ENCODE measurements at regions not wholly inside any gene's neighbourhood (a gene's known extent, or its start where the extent isn't known, plus 50 kb on each side); places are given as distances from the start of the nearest gene placed in this dataset.

GRCh38 chr4:16384576-16384975 is 158.3 kb upstream of the TAPT1 start:
- DNase-seq (ENCODE audit: low read depth, low spot score) = no peak
- H3K4me3 ChIP-seq (ENCODE audit: low read length) = no peak overlapping the region

- DNase-seq (ENCODE audit: low read depth, low spot score) = no peak
Observed at GRCh38 chr4:16382571-16382970, 156.3 kb upstream of the TAPT1 start.

GRCh38 chr4:16377887-16378286 is 151.6 kb upstream of the TAPT1 start:
- DNase-seq (ENCODE audit: low read depth, low spot score) = no peak
- no peak overlapping the region for H3K4me3 ChIP-seq (ENCODE audit: low read length)

More at GRCh38 chr4:16382571-16382970, 156.3 kb upstream of the TAPT1 start:
- H3K4me3 ChIP-seq (ENCODE audit: low read length) = no peak overlapping the region

- no peak for DNase-seq (ENCODE audit: low read depth, low spot score)
- no peak overlapping the region for H3K4me3 ChIP-seq (ENCODE audit: low read length)
Observed at GRCh38 chr4:16365036-16365569, 138.8 kb upstream of the TAPT1 start.

- no peak for DNase-seq (ENCODE audit: low read depth, low spot score)
- no peak overlapping the region for H3K4me3 ChIP-seq (ENCODE audit: low read length)
Observed at GRCh38 chr4:16360694-16361262, 134.5 kb upstream of the TAPT1 start.

- no peak overlapping the region for H3K4me3 ChIP-seq (ENCODE audit: low read length)
- no peak for DNase-seq (ENCODE audit: low read depth, low spot score)
Observed at GRCh38 chr4:16353165-16353564, 126.9 kb upstream of the TAPT1 start.

- no peak overlapping the region for H3K4me3 ChIP-seq (ENCODE audit: low read length)
- DNase-seq (ENCODE audit: low read depth, low spot score) = no peak
Observed at GRCh38 chr4:16351161-16351560, 124.9 kb upstream of the TAPT1 start.

- H3K4me3 ChIP-seq (ENCODE audit: low read length) = no peak overlapping the region
- no peak for DNase-seq (ENCODE audit: low read depth, low spot score)
Observed at GRCh38 chr4:16344853-16345252, 118.6 kb upstream of the TAPT1 start.

- no peak overlapping the region for H3K4me3 ChIP-seq (ENCODE audit: low read length)
- no peak for DNase-seq (ENCODE audit: low read depth, low spot score)
Observed at GRCh38 chr4:16337936-16338335, 111.7 kb upstream of the TAPT1 start.

- H3K4me3 ChIP-seq (ENCODE audit: low read length) = no peak overlapping the region
- no peak for DNase-seq (ENCODE audit: low read depth, low spot score)
Observed at GRCh38 chr4:16334601-16335000, 108.3 kb upstream of the TAPT1 start.

GRCh38 chr4:16329797-16330134 is 103.5 kb upstream of the TAPT1 start:
- H3K4me3 ChIP-seq (ENCODE audit: low read length) = no peak overlapping the region
- no peak for DNase-seq (ENCODE audit: low read depth, low spot score)

GRCh38 chr4:16329125-16329796 is 103.0 kb upstream of the TAPT1 start:
- no peak overlapping the region for H3K4me3 ChIP-seq (ENCODE audit: low read length)
- DNase-seq (ENCODE audit: low read depth, low spot score) = no peak

- DNase-seq (ENCODE audit: low read depth, low spot score) = no peak
- H3K4me3 ChIP-seq (ENCODE audit: low read length) = no peak overlapping the region
Observed at GRCh38 chr4:16322183-16322582, 95.9 kb upstream of the TAPT1 start.

- DNase-seq (ENCODE audit: low read depth, low spot score) = no peak
- H3K4me3 ChIP-seq (ENCODE audit: low read length) = no peak overlapping the region
Observed at GRCh38 chr4:16315456-16315855, 89.2 kb upstream of the TAPT1 start.

- no peak for DNase-seq (ENCODE audit: low read depth, low spot score)
- no peak overlapping the region for H3K4me3 ChIP-seq (ENCODE audit: low read length)
Observed at GRCh38 chr4:16310606-16311005, 84.3 kb upstream of the TAPT1 start.

- H3K4me3 ChIP-seq (ENCODE audit: low read length) = no peak overlapping the region
Observed at GRCh38 chr4:16302648-16303047, 76.4 kb upstream of the TAPT1 start.

GRCh38 chr4:16297003-16297402 is 70.7 kb upstream of the TAPT1 start:
- no peak for DNase-seq (ENCODE audit: low read depth, low spot score)
- H3K4me3 ChIP-seq (ENCODE audit: low read length) = no peak overlapping the region

More at GRCh38 chr4:16302648-16303047, 76.4 kb upstream of the TAPT1 start:
- DNase-seq (ENCODE audit: low read depth, low spot score) = no peak

- no peak for DNase-seq (ENCODE audit: low read depth, low spot score)
- H3K4me3 ChIP-seq (ENCODE audit: low read length) = no peak overlapping the region
Observed at GRCh38 chr4:16294455-16294854, 68.2 kb upstream of the TAPT1 start.

- no peak overlapping the region for H3K4me3 ChIP-seq (ENCODE audit: low read length)
Observed at GRCh38 chr4:16293210-16293838, 67.1 kb upstream of the TAPT1 start.

GRCh38 chr4:16292585-16292984 is 66.3 kb upstream of the TAPT1 start:
- DNase-seq (ENCODE audit: low read depth, low spot score) = no peak
- no peak overlapping the region for H3K4me3 ChIP-seq (ENCODE audit: low read length)

More at GRCh38 chr4:16293210-16293838, 67.1 kb upstream of the TAPT1 start:
- no peak for DNase-seq (ENCODE audit: low read depth, low spot score)
